HUES6 (cell line): ENCODE measurements at regions not wholly inside any gene's neighbourhood (a gene's known extent, or its start where the extent isn't known, plus 50 kb on each side); places are given as distances from the start of the nearest gene placed in this dataset.

ENCODE experiments used
- H3K27ac ChIP-seq: 2 replicates; pipeline ENCODE4 v1.7.0; 2013; ENCODE audit warnings: low read depth, mild to moderate bottlenecking, low read length, inconsistent platforms
- H3K27me3 ChIP-seq: 2 replicates; pipeline ENCODE4 v1.6.1; 2013; ENCODE audit warnings: low read length; ENCODE audit not compliant: control insufficient read depth, insufficient read depth
- H3K36me3 ChIP-seq: 2 replicates; pipeline ENCODE4 v1.6.1; 2013; ENCODE audit warnings: low read length; ENCODE audit not compliant: control insufficient read depth, insufficient read depth
- H3K4me1 ChIP-seq: 2 replicates; pipeline ENCODE4 v1.6.1; 2013; ENCODE audit warnings: low read length; ENCODE audit not compliant: control insufficient read depth, insufficient read depth
- H3K4me3 ChIP-seq: 2 replicates; pipeline ENCODE4 v1.5.1; 2013; ENCODE audit warnings: low read depth, low read length
- H3K9ac ChIP-seq: one replicate; pipeline ENCODE4 v1.6.1; 2013; ENCODE audit warnings: mild to moderate bottlenecking, low read length
- H3K9me3 ChIP-seq: 2 replicates; pipeline ENCODE4 v1.6.1; 2013; ENCODE audit warnings: low read depth, low read length; ENCODE audit not compliant: control insufficient read depth, insufficient read depth

GRCh38 chr20:60977901-60978300, 274.2 kb upstream of the CDH4 start:
- Histone ChIP-seq H3K9me3 (0 out of 2 replicates have a peak, but pooled peaks cover 13% of the 10 kb centered on the region), H3K36me3 (no peaks in the 10 kb centered on the region), H3K4me1 (no peaks in the 10 kb centered on the region)

GRCh38 chr20:60984666-60985065, 267.4 kb upstream of the CDH4 start:
- H3K9ac ChIP-seq = no peak overlapping the region
- no peaks in the 10 kb centered on the region for H3K4me1 ChIP-seq
- peaks cover 12% of the 10 kb centered on the region; the same call in 1 of the 2 replicates for H3K9me3 ChIP-seq
- no peak overlapping the region for H3K27ac ChIP-seq
- H3K4me3 ChIP-seq = no peak overlapping the region
- no peaks in the 10 kb centered on the region for H3K36me3 ChIP-seq
- H3K27me3 ChIP-seq = peaks cover 27% of the 10 kb centered on the region

More at GRCh38 chr20:60977901-60978300, 274.2 kb upstream of the CDH4 start:
- Histone ChIP-seq H3K4me3 (no peak overlapping the region), H3K9ac (no peak overlapping the region), H3K27me3 (peaks cover 8% of the 10 kb centered on the region), H3K27ac (no peak overlapping the region)

- H3K4me1 ChIP-seq = no peaks in the 10 kb centered on the region
- no peak overlapping the region for H3K27ac ChIP-seq
- H3K4me3 ChIP-seq = no peak overlapping the region
- H3K9me3 ChIP-seq = peaks cover 2% of the 10 kb centered on the region; the same call in 1 of the 2 replicates
- H3K27me3 ChIP-seq = peaks cover 36% of the 10 kb centered on the region
- H3K9ac ChIP-seq = no peak overlapping the region
- H3K36me3 ChIP-seq = no peaks in the 10 kb centered on the region
Observed at GRCh38 chr20:60986506-60987156, 265.4 kb upstream of the CDH4 start.

GRCh38 chr20:60990061-60990460, 262.0 kb upstream of the CDH4 start:
- H3K27me3 ChIP-seq = peaks cover 38% of the 10 kb centered on the region
- peaks cover 12% of the 10 kb centered on the region for H3K4me1 ChIP-seq
- H3K4me3 ChIP-seq = no peak overlapping the region
- H3K9ac ChIP-seq = no peak overlapping the region
- H3K9me3 ChIP-seq = peaks cover 2% of the 10 kb centered on the region; the same call in 1 of the 2 replicates
- H3K36me3 ChIP-seq = no peaks in the 10 kb centered on the region
- no peak overlapping the region for H3K27ac ChIP-seq

DNA sequence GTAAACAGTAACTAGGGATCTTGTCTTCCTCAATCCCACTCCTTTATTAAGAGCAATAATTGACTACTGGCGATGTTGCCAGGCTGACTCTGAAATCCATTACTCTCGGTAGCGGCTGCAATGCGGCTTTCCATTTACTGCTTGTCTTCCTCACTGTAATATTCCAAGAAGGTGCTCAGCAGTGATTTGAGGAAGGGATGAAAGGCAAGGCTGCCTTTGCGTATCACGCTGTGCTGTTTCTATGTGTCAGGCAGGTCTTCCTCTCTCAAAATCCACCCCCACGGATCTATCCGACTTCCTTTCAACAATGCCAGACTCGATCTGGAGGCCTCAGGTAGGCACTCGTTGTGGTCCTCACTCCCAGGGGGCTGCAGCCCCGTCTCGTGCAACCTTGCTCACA, 261.4 kb upstream of the CDH4 start:
- H3K27me3 ChIP-seq = peaks cover 37% of the 10 kb centered on the region
- no peak overlapping the region for H3K9ac ChIP-seq
- no peak overlapping the region for H3K4me3 ChIP-seq
- H3K36me3 ChIP-seq = no peaks in the 10 kb centered on the region
- H3K9me3 ChIP-seq = peaks cover 2% of the 10 kb centered on the region; the same call in 1 of the 2 replicates
- H3K27ac ChIP-seq = no peak overlapping the region
- H3K4me1 ChIP-seq = peaks cover 12% of the 10 kb centered on the region

DNA sequence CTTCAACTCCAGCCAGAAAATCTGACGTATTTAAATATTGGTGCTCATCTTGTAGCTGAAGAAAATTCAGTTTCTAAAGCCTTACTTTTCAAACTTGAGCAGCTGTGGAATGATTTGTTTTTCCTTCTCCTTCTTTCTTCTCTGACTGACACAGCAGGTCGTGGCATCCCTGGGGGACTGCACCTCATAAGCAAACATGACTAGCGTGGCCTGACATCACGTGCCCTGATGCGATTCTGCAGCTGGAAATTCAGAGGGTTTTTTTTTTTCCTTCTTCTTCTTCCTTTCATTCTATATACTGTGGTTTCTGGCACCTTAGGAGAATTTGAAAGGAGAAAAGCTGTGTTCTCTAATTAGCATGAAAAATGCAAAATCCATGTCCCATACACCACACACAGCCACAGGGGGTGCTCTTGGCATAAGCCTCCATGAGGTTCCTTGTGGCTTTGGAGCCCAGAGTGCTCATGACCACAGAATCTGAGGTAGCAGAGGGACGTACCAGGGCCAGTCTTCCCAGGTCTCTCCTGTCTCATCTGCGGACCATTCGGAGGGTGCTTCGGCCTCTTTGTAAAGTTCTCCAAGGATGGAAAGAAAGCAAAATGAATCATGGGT, 258.5 kb upstream of the CDH4 start:
- peaks cover 48% of the 10 kb centered on the region for H3K27me3 ChIP-seq
- H3K36me3 ChIP-seq = no peaks in the 10 kb centered on the region
- H3K4me3 ChIP-seq = no peak overlapping the region
- no peak overlapping the region for H3K9ac ChIP-seq
- no peaks in the 10 kb centered on the region for H3K9me3 ChIP-seq
- no peak overlapping the region for H3K27ac ChIP-seq
- H3K4me1 ChIP-seq = peaks cover 12% of the 10 kb centered on the region

DNA sequence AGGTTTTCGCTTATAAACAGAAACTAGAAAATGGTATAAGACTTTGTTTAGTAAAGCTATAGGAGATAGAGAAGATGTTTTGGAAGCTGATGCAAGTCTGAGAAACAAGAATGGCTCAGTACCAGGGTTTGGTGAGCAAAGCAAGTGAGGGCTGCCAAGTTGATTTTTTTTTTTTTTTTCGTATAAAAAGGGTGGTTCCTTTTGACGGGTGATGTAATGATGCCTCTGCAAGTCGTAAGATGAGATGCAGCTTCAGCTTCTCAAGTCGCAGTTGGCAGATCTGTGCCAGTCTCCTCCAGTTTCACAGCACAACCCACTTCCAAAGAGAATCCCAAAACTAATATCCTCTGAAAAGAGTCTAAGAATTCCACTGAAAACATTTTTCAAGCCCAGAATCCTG, 252.8 kb upstream of the CDH4 start:
- Histone ChIP-seq H3K9me3 (no peaks in the 10 kb centered on the region), H3K36me3 (no peaks in the 10 kb centered on the region), H3K27me3 (peaks cover 87% of the 10 kb centered on the region), H3K4me1 (peaks cover 7% of the 10 kb centered on the region), H3K9ac (no peak overlapping the region), H3K4me3 (no peak overlapping the region), H3K27ac (no peak overlapping the region)

- no peaks in the 10 kb centered on the region for H3K4me1 ChIP-seq
- no peak overlapping the region for H3K9ac ChIP-seq
- no peaks in the 10 kb centered on the region for H3K36me3 ChIP-seq
- no peak overlapping the region for H3K4me3 ChIP-seq
- no peak overlapping the region for H3K27ac ChIP-seq
- no peaks in the 10 kb centered on the region for H3K9me3 ChIP-seq
- peaks cover 87% of the 10 kb centered on the region for H3K27me3 ChIP-seq
Observed at GRCh38 chr20:61002090-61002489, 250.0 kb upstream of the CDH4 start.

- peaks cover 37% of the 10 kb centered on the region for H3K27me3 ChIP-seq
- no peaks in the 10 kb centered on the region; the same call in 1 of the 2 replicates for H3K4me1 ChIP-seq
- peaks cover 7% of the 10 kb centered on the region for H3K9me3 ChIP-seq
- no peak overlapping the region for H3K9ac ChIP-seq
- no peaks in the 10 kb centered on the region for H3K36me3 ChIP-seq
- H3K27ac ChIP-seq = no peak overlapping the region
- H3K4me3 ChIP-seq = no peak overlapping the region
Observed at GRCh38 chr20:61014491-61014890, 237.6 kb upstream of the CDH4 start.

GRCh38 chr20:61015602-61016001, 236.5 kb upstream of the CDH4 start:
- H3K4me3 ChIP-seq = no peak overlapping the region
- peaks cover 7% of the 10 kb centered on the region for H3K9me3 ChIP-seq
- H3K9ac ChIP-seq = no peak overlapping the region
- no peak overlapping the region for H3K27ac ChIP-seq
- no peaks in the 10 kb centered on the region for H3K36me3 ChIP-seq
- no peaks in the 10 kb centered on the region; the same call in 1 of the 2 replicates for H3K4me1 ChIP-seq
- H3K27me3 ChIP-seq = peaks cover 37% of the 10 kb centered on the region

GRCh38 chr20:61019322-61019721, 232.7 kb upstream of the CDH4 start:
- Histone ChIP-seq H3K4me1 (no peaks in the 10 kb centered on the region; the same call in 1 of the 2 replicates), H3K9ac (no peak overlapping the region), H3K9me3 (peaks cover 7% of the 10 kb centered on the region), H3K27ac (no peak overlapping the region), H3K36me3 (no peaks in the 10 kb centered on the region), H3K27me3 (peaks cover 26% of the 10 kb centered on the region), H3K4me3 (no peak overlapping the region)
